Keratinocyte (primary cell): ENCODE measurements at regions not wholly inside any gene's neighbourhood (a gene's known extent, or its start where the extent isn't known, plus 50 kb on each side); places are given as distances from the start of the nearest gene placed in this dataset.
A peak's percentile ranks its signal among the peaks of the same experiment; 100 is the strongest.

Experiments
- DNase-seq: peaks from one replicate; pipeline ENCODE4 v3.0.0-alpha.2; 2011; ENCODE audit warnings: low read depth, missing footprints, low spot score
- FAIRE-seq: peaks from 2 replicates; lab custom pipeline; 2011; peaks lifted over from hg19 to GRCh38; lab: Jason Lieb, UNC
- H2AFZ ChIP-seq: 2 replicates; pipeline ENCODE4 v1.6.0; 2012; ENCODE audit warnings: low read length, control low read depth, inconsistent platforms; ENCODE audit not compliant: control insufficient read depth
- H3K27ac ChIP-seq: 2 replicates; pipeline ENCODE4 v1.5.1; 2011; ENCODE audit warnings: low read length; ENCODE audit not compliant: control insufficient read depth, insufficient read depth
- H3K27me3 ChIP-seq: 3 replicates; pipeline ENCODE4 v1.6.0; 2011; ENCODE audit warnings: low read length; ENCODE audit not compliant: control insufficient read depth, insufficient read depth; ENCODE audit errors: extremely low read depth
- H3K36me3 ChIP-seq, 2 experiments: 2 replicates in 1 of 2; 3 replicates in 1 of 2; pipeline ENCODE4 v1.5.1; 2011; ENCODE audit warnings: low read length in 2 of 2, mild to moderate bottlenecking in 1 of 2; ENCODE audit not compliant: control insufficient read depth in 2 of 2, insufficient read depth in 2 of 2; ENCODE audit errors: extremely low read depth in 1 of 2
- H3K4me1 ChIP-seq: 3 replicates; pipeline ENCODE4 v1.5.1; 2011; ENCODE audit warnings: low read length; ENCODE audit not compliant: control insufficient read depth, insufficient read depth; ENCODE audit errors: extremely low read depth
- H3K4me2 ChIP-seq: 3 replicates; pipeline ENCODE4 v1.6.0; 2011; ENCODE audit warnings: low read depth, low read length; ENCODE audit not compliant: control insufficient read depth, insufficient read depth; ENCODE audit errors: extremely low read depth
- H3K4me3 ChIP-seq, 3 experiments: fragments of 200-600 bp in 1 of 3; sonication (generic) in 1 of 3; 2 replicates in 2 of 3; 3 replicates in 1 of 3; pipeline ENCODE4 v1.5.1; 2011 to 2016; ENCODE audit warnings: low read length in 3 of 3, mild to moderate bottlenecking in 3 of 3, control low read depth in 2 of 3, inconsistent platforms in 1 of 3, low read depth in 1 of 3, mixed read lengths in 1 of 3, mixed run types in 1 of 3, moderate library complexity in 1 of 3; ENCODE audit not compliant: control insufficient read depth in 2 of 3, insufficient read depth in 2 of 3; ENCODE audit errors: extremely low read depth in 1 of 3
- H3K79me2 ChIP-seq: 2 replicates; pipeline ENCODE4 v1.6.0; 2012; ENCODE audit warnings: low read length; ENCODE audit not compliant: control insufficient read depth, insufficient read depth
- H3K9ac ChIP-seq: 3 replicates; pipeline ENCODE4 v1.6.0; 2011; ENCODE audit warnings: low read length; ENCODE audit not compliant: control insufficient read depth, insufficient read depth; ENCODE audit errors: extremely low read depth
- H3K9me1 ChIP-seq: 3 replicates; pipeline ENCODE4 v1.6.0; 2011; ENCODE audit warnings: low read length; ENCODE audit not compliant: control insufficient read depth, insufficient read depth; ENCODE audit errors: extremely low read depth
- H3K9me3 ChIP-seq: 2 replicates; pipeline ENCODE4 v1.5.1; 2012; ENCODE audit warnings: low read depth, low read length; ENCODE audit not compliant: control insufficient read depth
- H4K20me1 ChIP-seq: 3 replicates; pipeline ENCODE4 v1.6.0; 2011; ENCODE audit warnings: low read length; ENCODE audit not compliant: control insufficient read depth, insufficient read depth; ENCODE audit errors: extremely low read depth
- EZH2 ChIP-seq: IDR thresholded peaks from one replicate; pipeline ENCODE4 v1.6.1; 2012; ENCODE audit warnings: inconsistent platforms, mild to moderate bottlenecking, low read length, moderate library complexity
- dilution Hi-C: fragments of 300-500 bp; cut with MboI; formaldehyde crosslinking; loops from one replicate; pipeline ENCODE4 v1.7.0; 2020; ENCODE audit warnings: low sequenced_read_pairs; ENCODE audit not compliant: extremely low pct_ligation_motif_present
- TF ChIP-seq, protein P1 (sequence below), 3 experiments: IDR thresholded peaks in 1 of 3; conservative IDR thresholded peaks in 1 of 3; optimal IDR thresholded peaks in 1 of 3; 2 replicates in 2 of 3; 3 replicates in 1 of 3; pipeline versions ENCODE3 to v1.5.1; 2011; ENCODE audit warnings: low read length in 3 of 3, mild to moderate bottlenecking in 3 of 3, moderate library complexity in 2 of 3, control low read depth in 1 of 3, inconsistent platforms in 1 of 3; ENCODE audit not compliant: insufficient read depth in 2 of 3; ENCODE audit errors: extremely low read depth in 1 of 3

DNA sequence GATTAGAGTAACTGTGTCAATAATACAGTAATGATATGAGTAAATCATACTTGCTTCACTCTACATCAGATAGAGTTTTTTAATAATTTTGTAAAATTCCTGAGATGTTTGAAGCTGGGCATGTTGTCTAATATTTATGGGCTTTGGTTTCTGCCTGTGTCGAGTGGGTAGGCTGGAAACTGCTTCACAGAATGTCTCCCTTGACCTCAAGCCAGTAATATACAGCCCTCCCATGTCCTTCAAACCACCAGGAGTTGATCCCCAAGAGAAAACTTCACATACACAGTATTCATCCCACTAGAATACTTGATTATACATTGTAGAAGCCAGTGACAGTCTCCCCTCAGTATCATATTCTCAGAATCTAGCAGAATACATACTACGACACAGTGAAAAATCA lies 284.8 kb upstream of the TENM3 start:
- FAIRE-seq, result no peak
- H3K79me2 ChIP-seq, result no peaks in the 10 kb centered on the region
- H4K20me1 ChIP-seq, result no peaks in the 10 kb centered on the region
- no peaks in the 10 kb centered on the region for H3K27me3 ChIP-seq
- H3K4me2 ChIP-seq, result no peak overlapping the region
- DNase-seq, result no peak
- H3K4me3 ChIP-seq, result no peak overlapping the region
- peaks cover 7% of the 10 kb centered on the region for H3K4me1 ChIP-seq
- dilution Hi-C loops, result no loop called here
- no peaks in the 10 kb centered on the region for H3K36me3 ChIP-seq
- no peak overlapping the region for H3K9ac ChIP-seq
- H3K27ac ChIP-seq, result no peak overlapping the region
- H2AFZ ChIP-seq, result no peak overlapping the region
- TF ChIP-seq, protein P1, sequence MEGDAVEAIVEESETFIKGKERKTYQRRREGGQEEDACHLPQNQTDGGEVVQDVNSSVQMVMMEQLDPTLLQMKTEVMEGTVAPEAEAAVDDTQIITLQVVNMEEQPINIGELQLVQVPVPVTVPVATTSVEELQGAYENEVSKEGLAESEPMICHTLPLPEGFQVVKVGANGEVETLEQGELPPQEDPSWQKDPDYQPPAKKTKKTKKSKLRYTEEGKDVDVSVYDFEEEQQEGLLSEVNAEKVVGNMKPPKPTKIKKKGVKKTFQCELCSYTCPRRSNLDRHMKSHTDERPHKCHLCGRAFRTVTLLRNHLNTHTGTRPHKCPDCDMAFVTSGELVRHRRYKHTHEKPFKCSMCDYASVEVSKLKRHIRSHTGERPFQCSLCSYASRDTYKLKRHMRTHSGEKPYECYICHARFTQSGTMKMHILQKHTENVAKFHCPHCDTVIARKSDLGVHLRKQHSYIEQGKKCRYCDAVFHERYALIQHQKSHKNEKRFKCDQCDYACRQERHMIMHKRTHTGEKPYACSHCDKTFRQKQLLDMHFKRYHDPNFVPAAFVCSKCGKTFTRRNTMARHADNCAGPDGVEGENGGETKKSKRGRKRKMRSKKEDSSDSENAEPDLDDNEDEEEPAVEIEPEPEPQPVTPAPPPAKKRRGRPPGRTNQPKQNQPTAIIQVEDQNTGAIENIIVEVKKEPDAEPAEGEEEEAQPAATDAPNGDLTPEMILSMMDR (optimal IDR thresholded peaks at IDR 0.05 in 1 of 3, IDR thresholded peaks at IDR 0.05 in 1 of 3, conservative IDR thresholded peaks at IDR 0.05 in 1 of 3; ENCODE audit: extremely low read depth in 1 of 3, insufficient read depth in 2 of 3, low read length in 3 of 3), result no peak
- no peak for TF ChIP-seq EZH2
- H3K9me1 ChIP-seq, result no peaks in the 10 kb centered on the region
- H3K9me3 ChIP-seq, result no peaks in the 10 kb centered on the region

DNA sequence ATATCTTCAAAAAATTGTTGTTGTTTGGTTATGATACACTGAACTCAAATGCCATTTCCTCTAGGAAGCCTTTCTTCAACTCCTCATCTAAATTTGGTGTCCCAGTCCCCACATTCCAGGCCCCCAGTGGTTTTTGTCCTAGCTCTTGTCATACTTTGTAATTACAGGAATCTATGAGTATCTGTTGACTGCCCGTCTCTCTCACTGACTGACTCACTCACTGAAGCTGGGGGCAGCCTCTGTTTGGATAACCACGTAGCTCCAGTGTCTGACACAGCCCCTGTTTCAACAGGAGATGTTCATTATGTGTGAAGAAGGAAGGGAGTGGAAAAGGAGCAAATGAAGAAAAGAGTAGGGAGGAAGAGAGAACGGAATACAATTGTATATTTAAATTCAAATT lies 284.1 kb upstream of the TENM3 start:
- dilution Hi-C loops, result no loop called here
- Histone ChIP-seq H3K4me3 (no peak overlapping the region), H3K36me3 (no peaks in the 10 kb centered on the region), H3K27me3 (no peaks in the 10 kb centered on the region), H3K4me2 (peak overlapping the region; percentile 35), H3K4me1 (peaks cover 7% of the 10 kb centered on the region), H3K9me3 (no peaks in the 10 kb centered on the region), H3K79me2 (no peaks in the 10 kb centered on the region), H4K20me1 (no peaks in the 10 kb centered on the region), H3K27ac (peak overlapping the region; percentile 28), H3K9me1 (no peaks in the 10 kb centered on the region), H3K9ac (no peak overlapping the region), H2AFZ (peak overlapping the region; percentile 54)
- no peak for DNase-seq
- FAIRE-seq, result peak; percentile 58
- TF ChIP-seq, protein P1 (optimal IDR thresholded peaks at IDR 0.05 in 1 of 3, IDR thresholded peaks at IDR 0.05 in 1 of 3, conservative IDR thresholded peaks at IDR 0.05 in 1 of 3; ENCODE audit: extremely low read depth in 1 of 3, insufficient read depth in 2 of 3, low read length in 3 of 3), result no peak
- no peak for TF ChIP-seq EZH2
